A673 (cell line): ENCODE measurements at regions not wholly inside any gene's neighbourhood (a gene's known extent, or its start where the extent isn't known, plus 50 kb on each side); places are given as distances from the start of the nearest gene placed in this dataset.

ENCODE experiments used
- BruUV-seq: library from RNA; stranded (reverse); fragments of 400-500 nt; replicated peaks from 2 replicates; lab custom pipeline; 2021; lab: Mats Ljungman, UMichigan
- CTCF ChIA-PET: fragments of 300-600 bp; sonication (Branson Sonifier 250); formaldehyde crosslinking; loops from one replicate; lab custom pipeline; 2022; ENCODE audit warnings: antibody characterized with exemption; lab: Charles Lee
- POLR2A ChIA-PET: fragments of 300-600 bp; sonication (Branson Sonifier 250); formaldehyde crosslinking; loops from one replicate; lab custom pipeline; 2022; ENCODE audit warnings: antibody characterized with exemption; ENCODE audit not compliant: low non-redundant PET; lab: Charles Lee
- DNase-seq: peaks from one replicate; pipeline ENCODE4 v3.0.0-alpha.2; 2015; ENCODE audit warnings: low spot score
- H3K27ac ChIP-seq: fragments of 200-600 bp; sonication (generic); 2 replicates; pipeline ENCODE4 v1.5.1; 2016; ENCODE audit warnings: mixed run types, low read depth, mild to moderate bottlenecking, mixed read lengths, antibody characterized with exemption, low read length; ENCODE audit not compliant: poor library complexity, severe bottlenecking
- H3K27me3 ChIP-seq: fragments of 200-600 bp; sonication (generic); replicated peaks from 2 replicates; pipeline ENCODE4 v1.6.1; 2017; ENCODE audit warnings: mixed run types, low read depth, mild to moderate bottlenecking, mixed read lengths, antibody characterized with exemption, low read length; ENCODE audit not compliant: insufficient read depth, poor library complexity
- H3K36me3 ChIP-seq: fragments of 200-600 bp; sonication (generic); 2 replicates; pipeline ENCODE4 v1.6.1; 2016; ENCODE audit warnings: mixed run types, mild to moderate bottlenecking, mixed read lengths, antibody characterized with exemption, low read length; ENCODE audit not compliant: insufficient read depth, poor library complexity, severe bottlenecking
- H3K4me1 ChIP-seq: fragments of 200-600 bp; sonication (generic); 2 replicates; pipeline ENCODE4 v1.6.1; 2017; ENCODE audit warnings: mixed run types, mild to moderate bottlenecking, mixed read lengths, antibody characterized with exemption, low read length; ENCODE audit not compliant: insufficient read depth, poor library complexity, severe bottlenecking
- H3K4me3 ChIP-seq: fragments of 200-600 bp; sonication (generic); 2 replicates; pipeline ENCODE4 v1.5.1; 2016; ENCODE audit warnings: low read depth, mixed run types, mild to moderate bottlenecking, mixed read lengths, low read length; ENCODE audit not compliant: poor library complexity, severe bottlenecking
- H3K9me3 ChIP-seq: fragments of 200-600 bp; sonication (generic); 2 replicates; pipeline ENCODE4 v1.6.1; 2016; ENCODE audit warnings: mixed run types, low read depth, mild to moderate bottlenecking, mixed read lengths, antibody characterized with exemption, low read length; ENCODE audit not compliant: poor library complexity, severe bottlenecking
- CTCF ChIP-seq: fragments of 300-800, 200-600 bp; sonication (generic); conservative IDR thresholded peaks from 2 replicates; pipeline ENCODE4 v1.5.1; 2017; ENCODE audit warnings: low read depth, mild to moderate bottlenecking, antibody characterized with exemption, low read length, moderate library complexity, mixed read lengths
- EZH2 ChIP-seq: fragments of 200-600 bp; sonication (generic); IDR thresholded peaks from 2 replicates; pipeline ENCODE4 v1.6.1; 2017; ENCODE audit warnings: borderline replicate concordance, low read depth, mild to moderate bottlenecking, mixed read lengths, antibody characterized with exemption, low read length; ENCODE audit not compliant: poor library complexity, severe bottlenecking
- intact Hi-C: fragments of 100-400 bp; cut with micrococcal nuclease; formaldehyde crosslinking; loops from one replicate; pipeline ENCODE4 v1.10.0; 2022; ENCODE audit not compliant: unreplicated experiment

GRCh38 chr9:118651511-118651910 lies 717.7 kb downstream of the BRINP1 start:
- no peak for DNase-seq
- Histone ChIP-seq H3K4me1 (no peaks in the 10 kb centered on the region), H3K27ac (no peak overlapping the region), H3K9me3 (peaks cover 12% of the 10 kb centered on the region), H3K4me3 (no peak overlapping the region), H3K27me3 (no peaks in the 10 kb centered on the region), H3K36me3 (no peaks in the 10 kb centered on the region)
- intact Hi-C loops = no loop called here
- ChIA-PET POLR2A (no interaction called here), CTCF (no interaction called here)
- no TSS peak for BruUV-seq
- TF ChIP-seq EZH2 (no peak), CTCF (no peak)

- Histone ChIP-seq H3K27me3 (no peaks in the 10 kb centered on the region), H3K36me3 (no peaks in the 10 kb centered on the region), H3K4me1 (no peaks in the 10 kb centered on the region), H3K9me3 (peaks cover 7% of the 10 kb centered on the region), H3K4me3 (no peak overlapping the region), H3K27ac (no peak overlapping the region)
- ChIA-PET POLR2A (no interaction called here), CTCF (no interaction called here)
- TF ChIP-seq EZH2 (no peak), CTCF (no peak)
- intact Hi-C loops = no loop called here
- no peak for DNase-seq
- BruUV-seq = no TSS peak
Observed at GRCh38 chr9:118652258-118652657, 717.0 kb downstream of the BRINP1 start.

- ChIA-PET POLR2A (no interaction called here), CTCF (no interaction called here)
- Histone ChIP-seq H3K27ac (no peak overlapping the region), H3K4me1 (no peaks in the 10 kb centered on the region), H3K9me3 (peaks cover under 1% of the 10 kb centered on the region), H3K4me3 (no peak overlapping the region), H3K27me3 (no peaks in the 10 kb centered on the region), H3K36me3 (no peaks in the 10 kb centered on the region)
- no peak for TF ChIP-seq EZH2
- no peak for TF ChIP-seq CTCF
- no peak for DNase-seq
- intact Hi-C loops = no loop called here
- no TSS peak for BruUV-seq
Observed at GRCh38 chr9:118652912-118653311, 716.3 kb downstream of the BRINP1 start.
